SU-DHL-6 (cell line): ENCODE measurements at regions not wholly inside any gene's neighbourhood (a gene's known extent, or its start where the extent isn't known, plus 50 kb on each side); places are given as distances from the start of the nearest gene placed in this dataset.
"Not testable (repeated sequence)": the region's sequence is repeated elsewhere in the genome, so short reads cannot be mapped to it uniquely, and the experiment has no call there.

Experiments used
- H2AFZ ChIP-seq: fragments of 200-600 bp; sonication (generic); 2 replicates; pipeline ENCODE4 v1.6.1; 2014; ENCODE audit warnings: low read depth, mild to moderate bottlenecking, moderate library complexity, mixed read lengths, antibody characterized with exemption, low read length; ENCODE audit not compliant: severe bottlenecking
- H3F3A ChIP-seq: fragments of 200-600 bp; shearing (Covaris generic); 2 replicates; pipeline ENCODE4 v1.6.0; 2016; ENCODE audit warnings: antibody characterized with exemption, mild to moderate bottlenecking; ENCODE audit not compliant: insufficient read depth
- H3K27ac ChIP-seq: fragments of 200-600 bp; sonication (generic); 2 replicates; pipeline ENCODE4 v1.5.1; 2016; ENCODE audit warnings: low read depth, mild to moderate bottlenecking, low read length, moderate library complexity, mixed read lengths
- H3K27me3 ChIP-seq: fragments of 200-600 bp; sonication (generic), shearing (Covaris generic); 2 replicates; pipeline ENCODE4 v1.6.0; 2014; ENCODE audit warnings: mild to moderate bottlenecking, low read length
- H3K36me3 ChIP-seq: fragments of 200-600 bp; sonication (generic); 2 replicates; pipeline ENCODE4 v1.6.1; 2014; ENCODE audit warnings: mild to moderate bottlenecking, low read length, mixed read lengths
- H3K4me2 ChIP-seq: fragments of 300-600, 200-600 bp; shearing (Covaris generic), sonication (generic); 2 replicates; pipeline ENCODE4 v1.6.0; 2014; ENCODE audit warnings: low read length, low read depth, mild to moderate bottlenecking; ENCODE audit not compliant: poor library complexity, severe bottlenecking
- H3K4me3 ChIP-seq: fragments of 200-600 bp; sonication (generic); 2 replicates; pipeline ENCODE4 v1.5.1; 2014; ENCODE audit warnings: antibody characterized with exemption, low read length, mild to moderate bottlenecking, mixed read lengths; ENCODE audit not compliant: insufficient read depth, poor library complexity, severe bottlenecking
- H3K79me2 ChIP-seq: fragments of 200-600 bp; sonication (generic); 2 replicates; pipeline ENCODE4 v1.6.1; 2014; ENCODE audit warnings: mild to moderate bottlenecking, low read length, moderate library complexity; ENCODE audit not compliant: insufficient read depth
- H3K9ac ChIP-seq: fragments of 200-600 bp; sonication (generic); 2 replicates; pipeline ENCODE4 v1.7.0; 2014; ENCODE audit warnings: mild to moderate bottlenecking, low read length
- H3K9me2 ChIP-seq: fragments of 200-600 bp; sonication (generic); replicated peaks from 2 replicates; pipeline ENCODE4 v1.6.1; 2014; ENCODE audit warnings: low read length; ENCODE audit not compliant: insufficient read depth
- H3K9me3 ChIP-seq: fragments of 200-600 bp; sonication (generic); 2 replicates; pipeline ENCODE4 v1.6.1; 2014; ENCODE audit warnings: low read length, mixed read lengths; ENCODE audit not compliant: insufficient read depth
- H4K20me1 ChIP-seq: fragments of 200-600 bp; sonication (generic); 2 replicates; pipeline ENCODE4 v1.6.1; 2014; ENCODE audit warnings: low read depth, mild to moderate bottlenecking, antibody characterized with exemption, low read length, moderate library complexity, mixed read lengths
- EZH2phosphoT487 ChIP-seq: fragments of 200-600 bp; sonication (generic), shearing (Covaris generic); conservative IDR thresholded peaks from 2 replicates; pipeline ENCODE4 v1.6.1; 2018; ENCODE audit warnings: mild to moderate bottlenecking, antibody characterized with exemption, low read length, moderate library complexity, mixed read lengths
- TF ChIP-seq, protein P1 (sequence below): fragments of 200-600 bp; sonication (generic); IDR thresholded peaks from one replicate; pipeline ENCODE4 v1.5.1; 2017; ENCODE audit warnings: antibody characterized with exemption, mild to moderate bottlenecking, low read length, moderate library complexity; ENCODE audit not compliant: insufficient read depth, poor library complexity, severe bottlenecking

DNA sequence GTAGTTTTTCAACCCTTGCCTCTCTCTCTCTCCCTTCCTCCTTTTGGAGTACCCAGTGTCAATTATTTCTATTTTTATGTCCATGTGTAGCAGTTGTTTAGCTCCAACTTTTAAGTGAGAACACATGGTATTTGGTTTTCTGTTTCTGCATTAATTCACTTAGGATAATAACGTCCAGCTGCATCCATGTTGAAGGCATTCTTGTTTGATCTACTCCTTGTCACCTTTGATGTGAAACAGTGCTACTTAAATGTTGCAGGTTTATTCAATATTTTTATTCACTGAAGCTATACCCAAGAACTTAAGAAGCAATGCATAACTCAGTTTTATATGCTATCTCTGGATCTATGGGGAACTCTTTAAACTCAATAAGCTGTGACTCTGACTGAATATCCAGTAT lies 465.2 kb upstream of the ADGRB3 start:
- TF ChIP-seq, protein P1, sequence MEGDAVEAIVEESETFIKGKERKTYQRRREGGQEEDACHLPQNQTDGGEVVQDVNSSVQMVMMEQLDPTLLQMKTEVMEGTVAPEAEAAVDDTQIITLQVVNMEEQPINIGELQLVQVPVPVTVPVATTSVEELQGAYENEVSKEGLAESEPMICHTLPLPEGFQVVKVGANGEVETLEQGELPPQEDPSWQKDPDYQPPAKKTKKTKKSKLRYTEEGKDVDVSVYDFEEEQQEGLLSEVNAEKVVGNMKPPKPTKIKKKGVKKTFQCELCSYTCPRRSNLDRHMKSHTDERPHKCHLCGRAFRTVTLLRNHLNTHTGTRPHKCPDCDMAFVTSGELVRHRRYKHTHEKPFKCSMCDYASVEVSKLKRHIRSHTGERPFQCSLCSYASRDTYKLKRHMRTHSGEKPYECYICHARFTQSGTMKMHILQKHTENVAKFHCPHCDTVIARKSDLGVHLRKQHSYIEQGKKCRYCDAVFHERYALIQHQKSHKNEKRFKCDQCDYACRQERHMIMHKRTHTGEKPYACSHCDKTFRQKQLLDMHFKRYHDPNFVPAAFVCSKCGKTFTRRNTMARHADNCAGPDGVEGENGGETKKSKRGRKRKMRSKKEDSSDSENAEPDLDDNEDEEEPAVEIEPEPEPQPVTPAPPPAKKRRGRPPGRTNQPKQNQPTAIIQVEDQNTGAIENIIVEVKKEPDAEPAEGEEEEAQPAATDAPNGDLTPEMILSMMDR = no peak
- no peak for TF ChIP-seq EZH2phosphoT487
- H2AFZ ChIP-seq = no peak overlapping the region
- H3K9ac ChIP-seq = no peak overlapping the region
- no peaks in the 10 kb centered on the region for H3K79me2 ChIP-seq
- no peaks in the 10 kb centered on the region for H3K36me3 ChIP-seq
- no peaks in the 10 kb centered on the region for H3K27me3 ChIP-seq
- no peaks in the 10 kb centered on the region for H4K20me1 ChIP-seq
- no peaks in the 10 kb centered on the region for H3F3A ChIP-seq
- no peaks in the 10 kb centered on the region for H3K9me2 ChIP-seq
- H3K4me3 ChIP-seq = no peak overlapping the region
- no peak overlapping the region for H3K4me2 ChIP-seq
- 0 out of 2 replicates have a peak, but pooled peaks cover 9% of the 10 kb centered on the region for H3K9me3 ChIP-seq
- H3K27ac ChIP-seq = no peak overlapping the region

DNA sequence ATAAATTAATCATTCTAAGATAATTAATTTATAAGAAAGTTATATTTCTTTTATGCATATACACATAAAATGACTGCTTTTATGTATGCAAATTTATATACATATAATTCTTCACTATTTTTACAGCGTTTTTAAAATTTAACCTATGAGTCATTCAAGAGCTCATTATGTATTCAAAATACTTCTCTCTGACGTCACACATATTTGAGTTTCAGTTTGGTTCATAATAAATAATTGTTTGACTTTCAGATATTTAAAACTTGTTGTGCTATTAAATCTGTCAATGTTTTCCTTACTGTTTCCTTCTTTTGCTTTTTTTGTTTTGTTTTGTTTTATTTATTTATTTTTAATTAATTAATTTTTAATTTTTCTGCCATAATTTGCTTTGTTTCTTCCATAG lies 467.5 kb upstream of the ADGRB3 start:
- Histone ChIP-seq H3K4me2 (no peak overlapping the region), H3K36me3 (no peaks in the 10 kb centered on the region), H3K9me2 (no peaks in the 10 kb centered on the region), H3F3A (no peaks in the 10 kb centered on the region), H3K27me3 (no peaks in the 10 kb centered on the region), H2AFZ (no peak overlapping the region), H3K9ac (no peak overlapping the region), H3K4me3 (no peak overlapping the region), H4K20me1 (no peaks in the 10 kb centered on the region), H3K79me2 (no peaks in the 10 kb centered on the region), H3K9me3 (no peaks in the 10 kb centered on the region), H3K27ac (no peak overlapping the region)
- TF ChIP-seq, protein P1 = no peak
- no peak for TF ChIP-seq EZH2phosphoT487

DNA sequence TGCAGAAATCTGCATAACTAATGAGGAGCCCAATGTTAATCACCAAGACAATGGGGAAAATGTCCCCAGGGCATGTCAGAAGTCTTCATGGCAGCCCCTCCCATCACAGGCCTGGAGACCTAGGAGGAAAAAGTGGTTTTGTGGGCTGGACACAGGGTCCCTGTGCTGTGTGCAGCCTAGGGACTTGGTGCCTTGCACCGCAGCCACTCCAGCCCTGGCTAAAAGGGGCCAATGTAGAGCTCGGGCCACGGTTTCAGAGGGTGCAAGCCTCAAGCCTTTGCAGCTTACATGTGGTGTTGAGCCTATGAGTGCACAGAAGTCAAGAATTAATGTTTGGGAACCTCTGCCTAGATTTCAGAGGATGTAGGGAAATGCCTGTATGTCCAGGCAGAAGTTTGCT lies 474.3 kb upstream of the ADGRB3 start:
- H3K9ac ChIP-seq, H3K36me3 ChIP-seq: not testable (repeated sequence)

DNA sequence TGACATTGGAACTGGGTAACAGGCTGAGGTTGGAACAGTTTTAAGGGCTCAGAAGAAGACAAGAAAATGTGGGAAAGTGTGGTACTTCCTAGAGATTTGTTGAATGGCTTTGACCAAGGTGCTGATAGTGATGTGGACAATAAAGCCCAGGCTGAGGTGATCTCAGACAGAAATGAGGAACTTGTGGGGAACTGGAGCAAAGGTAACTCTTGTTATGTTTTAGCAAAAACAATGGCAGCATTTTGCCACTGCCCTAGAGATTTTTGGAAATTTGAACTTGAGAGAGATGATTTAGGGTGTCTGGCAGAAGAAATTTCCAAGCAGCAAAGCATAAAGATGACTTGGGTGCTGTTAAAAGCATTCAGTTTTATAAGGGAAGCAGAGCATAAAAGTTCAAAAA lies 474.7 kb upstream of the ADGRB3 start:
- H3K4me2 ChIP-seq = no peak overlapping the region
- no peak overlapping the region for H3K4me3 ChIP-seq

More for the DNA sequence above, 474.3 kb upstream of the ADGRB3 start:
- H3K79me2 ChIP-seq, H3F3A ChIP-seq, H3K27me3 ChIP-seq, H4K20me1 ChIP-seq, H3K4me2 ChIP-seq, H3K27ac ChIP-seq, H3K9me2 ChIP-seq, H2AFZ ChIP-seq, H3K4me3 ChIP-seq: not testable (repeated sequence)
- H3K9me3 ChIP-seq = peaks cover 12% of the 10 kb centered on the region; the same call in 1 of the 2 replicates

More for the DNA sequence above, 474.7 kb upstream of the ADGRB3 start:
- H4K20me1 ChIP-seq = no peaks in the 10 kb centered on the region
- H3K9ac ChIP-seq = no peak overlapping the region
- H3K36me3 ChIP-seq = no peaks in the 10 kb centered on the region
- H3K9me3 ChIP-seq = peaks cover 12% of the 10 kb centered on the region; the same call in 1 of the 2 replicates
- H3K79me2 ChIP-seq = no peaks in the 10 kb centered on the region
- H3K9me2 ChIP-seq = no peaks in the 10 kb centered on the region
- no peak overlapping the region for H2AFZ ChIP-seq
- no peaks in the 10 kb centered on the region for H3K27me3 ChIP-seq
- TF ChIP-seq, protein P1 = no peak
- no peak for TF ChIP-seq EZH2phosphoT487
- no peaks in the 10 kb centered on the region for H3F3A ChIP-seq
- no peak overlapping the region for H3K27ac ChIP-seq
